ENCODE measurements at regions not wholly inside any gene's neighbourhood (a gene's known extent, or its start where the extent isn't known, plus 50 kb on each side); places are given as distances from the start of the nearest gene placed in this dataset.

DNA sequence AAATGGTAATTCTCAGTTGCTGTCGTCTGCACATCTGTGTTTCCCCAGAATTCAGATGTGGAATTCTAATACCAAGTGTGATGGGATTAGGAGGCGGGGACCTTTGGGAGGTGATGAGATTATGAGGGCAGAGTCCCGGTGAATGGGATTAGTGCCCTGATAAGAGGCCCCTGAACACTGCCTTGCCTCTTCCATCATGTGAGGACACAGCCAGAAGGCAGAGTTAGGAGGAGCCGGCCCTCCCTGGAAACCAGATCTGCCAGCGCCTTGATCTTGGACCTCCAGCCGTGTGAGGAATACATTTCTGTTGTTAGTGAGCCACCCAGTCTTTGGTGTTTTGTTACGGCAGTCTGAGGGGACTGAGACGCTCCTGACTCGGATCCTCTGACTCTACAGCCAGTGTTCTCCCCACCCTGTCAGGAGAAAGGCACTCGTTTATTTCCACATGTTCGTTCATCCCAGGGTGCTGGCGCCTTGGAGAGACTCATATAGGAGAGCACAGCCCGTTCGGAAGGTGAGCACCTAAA, 395.0 kb downstream of the ZNF516 start:
- Histone ChIP-seq H3K4me1 (no peaks in the 10 kb centered on the region), H3K9me3 (no peaks in the 10 kb centered on the region), H3K27ac (no peak overlapping the region), H3K4me3 (no peak overlapping the region), H3K36me3 (no peaks in the 10 kb centered on the region), H3K27me3 (no peaks in the 10 kb centered on the region)
- whole genome bisulfite sequencing, 2 donors, result 75 to 88% methylated on average over 11 to 14 of the region's 14 CpGs
- ATAC-seq (ENCODE audit: low FRiP score in 2 of 2) (no peak), DNase-seq (no peak)
- TF ChIP-seq, protein P1, sequence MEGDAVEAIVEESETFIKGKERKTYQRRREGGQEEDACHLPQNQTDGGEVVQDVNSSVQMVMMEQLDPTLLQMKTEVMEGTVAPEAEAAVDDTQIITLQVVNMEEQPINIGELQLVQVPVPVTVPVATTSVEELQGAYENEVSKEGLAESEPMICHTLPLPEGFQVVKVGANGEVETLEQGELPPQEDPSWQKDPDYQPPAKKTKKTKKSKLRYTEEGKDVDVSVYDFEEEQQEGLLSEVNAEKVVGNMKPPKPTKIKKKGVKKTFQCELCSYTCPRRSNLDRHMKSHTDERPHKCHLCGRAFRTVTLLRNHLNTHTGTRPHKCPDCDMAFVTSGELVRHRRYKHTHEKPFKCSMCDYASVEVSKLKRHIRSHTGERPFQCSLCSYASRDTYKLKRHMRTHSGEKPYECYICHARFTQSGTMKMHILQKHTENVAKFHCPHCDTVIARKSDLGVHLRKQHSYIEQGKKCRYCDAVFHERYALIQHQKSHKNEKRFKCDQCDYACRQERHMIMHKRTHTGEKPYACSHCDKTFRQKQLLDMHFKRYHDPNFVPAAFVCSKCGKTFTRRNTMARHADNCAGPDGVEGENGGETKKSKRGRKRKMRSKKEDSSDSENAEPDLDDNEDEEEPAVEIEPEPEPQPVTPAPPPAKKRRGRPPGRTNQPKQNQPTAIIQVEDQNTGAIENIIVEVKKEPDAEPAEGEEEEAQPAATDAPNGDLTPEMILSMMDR (IDR thresholded peaks at IDR 0.05), result no peak
- TF ChIP-seq POLR2A (IDR thresholded peaks at IDR 0.05) (no peak), POLR2AphosphoS5 (IDR thresholded peaks at IDR 0.05) (no peak), EP300 (IDR thresholded peaks at IDR 0.05) (no peak)

DNA sequence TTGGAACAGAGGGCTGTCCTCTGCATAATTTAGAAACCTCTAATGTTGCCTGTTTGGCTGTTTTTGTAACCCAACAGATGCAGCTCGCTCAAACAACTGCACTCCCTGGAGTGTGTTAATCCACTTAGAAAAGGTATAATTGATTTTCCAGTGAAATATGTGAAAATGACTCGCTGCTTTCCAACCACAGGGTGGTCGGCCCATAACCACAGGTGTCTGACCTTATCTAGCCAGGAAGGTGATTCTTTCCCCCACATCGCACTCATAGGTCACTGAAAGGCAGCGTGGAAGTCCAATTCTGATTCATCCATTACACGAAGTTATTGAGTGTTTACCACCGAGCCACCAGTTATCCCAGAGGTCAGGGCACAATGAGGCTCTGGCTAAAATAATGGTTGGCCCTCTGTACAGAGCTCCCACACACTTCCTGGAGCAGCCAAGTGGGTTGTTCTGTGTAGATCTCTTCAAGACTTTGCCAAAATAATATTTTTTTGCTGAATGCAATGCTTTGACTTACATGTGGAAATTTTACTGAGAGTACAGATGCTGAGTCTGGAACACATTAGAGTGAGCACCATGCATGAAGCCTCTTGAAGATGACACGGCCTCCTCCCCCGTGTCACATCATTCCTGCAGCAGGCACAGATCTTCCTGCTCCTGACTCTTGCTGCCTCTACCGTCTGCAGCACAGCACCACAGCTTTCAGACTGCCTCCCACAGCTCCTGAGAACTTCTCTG, 396.2 kb downstream of the ZNF516 start:
- Histone ChIP-seq H3K4me3 (no peak overlapping the region), H3K9me3 (no peaks in the 10 kb centered on the region), H3K4me1 (no peaks in the 10 kb centered on the region), H3K27ac (no peak overlapping the region), H3K27me3 (no peaks in the 10 kb centered on the region), H3K36me3 (no peaks in the 10 kb centered on the region)
- WGBS, 2 donors, result 47 to 50% methylated on average over 10 of the region's 10 CpGs
- DNase-seq, result no peak
- TF ChIP-seq EP300 (IDR thresholded peaks at IDR 0.05) (no peak), POLR2A (IDR thresholded peaks at IDR 0.05) (no peak), POLR2AphosphoS5 (IDR thresholded peaks at IDR 0.05) (no peak)
- TF ChIP-seq, protein P1 (IDR thresholded peaks at IDR 0.05), result no peak
- no peak for ATAC-seq (ENCODE audit: low FRiP score in 2 of 2)

DNA sequence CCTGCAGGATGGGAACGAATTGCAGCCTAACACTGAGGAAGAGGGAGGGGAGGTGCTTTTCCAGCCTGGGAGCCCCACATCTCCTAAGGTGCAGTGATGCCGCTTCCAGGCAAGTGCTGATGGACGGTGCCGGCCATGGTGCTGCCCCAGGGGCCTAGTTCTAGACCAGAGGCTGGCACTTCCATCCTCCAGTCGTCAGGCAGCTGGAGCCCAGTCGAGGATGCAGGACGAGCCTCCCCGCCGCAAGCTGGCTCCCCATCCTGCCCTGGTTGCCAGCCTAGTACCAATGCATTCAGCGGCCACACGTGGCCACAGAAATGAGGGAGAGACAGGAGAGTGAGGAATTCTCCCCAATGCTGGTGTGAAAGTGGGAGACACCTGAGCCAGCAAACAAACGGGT, 413.5 kb downstream of the ZNF516 start:
- DNase-seq (peak in 1 of 2 donors; percentile 58), ATAC-seq (ENCODE audit: low FRiP score in 2 of 2) (no peak)
- Histone ChIP-seq H3K27me3 (no peaks in the 10 kb centered on the region), H3K4me1 (no peaks in the 10 kb centered on the region), H3K36me3 (no peaks in the 10 kb centered on the region), H3K27ac (no peak overlapping the region), H3K4me3 (no peak overlapping the region), H3K9me3 (no peaks in the 10 kb centered on the region)
- TF ChIP-seq EP300 (IDR thresholded peaks at IDR 0.05), result no peak
- no peak for TF ChIP-seq POLR2AphosphoS5 (IDR thresholded peaks at IDR 0.05)
- TF ChIP-seq, protein P1 (IDR thresholded peaks at IDR 0.05), result no peak
- WGBS, 2 donors, result 84 to 87% methylated on average over 12 of the region's 12 CpGs

DNA sequence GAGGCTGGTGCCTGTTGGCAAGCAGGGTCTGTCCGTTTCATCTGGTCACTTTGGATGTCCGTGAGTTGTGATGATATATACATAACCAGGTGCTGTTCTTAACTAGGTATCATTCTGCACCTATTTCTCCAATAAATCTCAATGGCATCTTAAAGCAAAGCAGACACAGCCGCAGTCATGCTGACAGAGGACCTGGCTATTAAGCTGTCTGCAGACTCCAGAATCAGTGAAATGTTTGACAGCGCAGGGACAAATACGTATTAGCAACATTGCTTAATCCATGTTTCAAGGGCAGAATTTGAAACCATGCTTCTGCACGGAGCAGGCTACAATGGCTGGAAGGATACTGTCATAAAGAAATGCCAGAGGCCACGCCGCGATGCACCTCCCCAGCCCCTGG, 414.6 kb downstream of the ZNF516 start:
- no peaks in the 10 kb centered on the region for H3K36me3 ChIP-seq
- H3K4me1 ChIP-seq, result no peaks in the 10 kb centered on the region
- no peaks in the 10 kb centered on the region for H3K9me3 ChIP-seq
- peak in 1 of 2 donors; percentile 31 for DNase-seq
- ATAC-seq (ENCODE audit: low FRiP score in 2 of 2), result no peak
- WGBS, 2 donors, result 94 to 95% methylated on average over 9 of the region's 9 CpGs
- TF ChIP-seq POLR2AphosphoS5 (IDR thresholded peaks at IDR 0.05) (no peak), EP300 (IDR thresholded peaks at IDR 0.05) (no peak), POLR2A (IDR thresholded peaks at IDR 0.05) (no peak)
- TF ChIP-seq, protein P1 (IDR thresholded peaks at IDR 0.05), result no peak
- H3K4me3 ChIP-seq, result no peak overlapping the region
- no peaks in the 10 kb centered on the region for H3K27me3 ChIP-seq
- H3K27ac ChIP-seq, result no peak overlapping the region

DNA sequence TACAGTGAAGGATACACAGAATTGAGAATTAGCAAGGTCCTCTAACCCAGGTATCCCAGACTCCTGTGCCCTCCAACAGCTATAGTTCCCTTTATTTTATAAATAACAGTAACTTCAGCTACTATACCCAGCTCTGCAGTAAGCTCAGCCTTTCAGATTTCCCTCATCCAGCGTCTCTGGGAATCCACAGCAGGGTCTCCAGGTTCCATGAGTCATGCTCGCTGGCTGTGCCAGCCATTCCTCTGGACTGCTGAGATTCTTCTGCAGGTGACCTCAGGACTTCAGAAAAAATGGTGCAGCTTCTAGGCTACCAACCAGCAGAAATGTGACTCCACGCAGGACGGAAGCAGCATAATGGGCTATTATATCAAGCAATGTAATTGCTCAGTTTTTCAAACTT, 419.3 kb downstream of the ZNF516 start:
- Histone ChIP-seq H3K27ac (no peak overlapping the region), H3K27me3 (no peaks in the 10 kb centered on the region), H3K4me3 (no peak overlapping the region), H3K9me3 (no peaks in the 10 kb centered on the region), H3K4me1 (no peaks in the 10 kb centered on the region), H3K36me3 (no peaks in the 10 kb centered on the region)
- ATAC-seq (ENCODE audit: low FRiP score in 2 of 2) (no peak), DNase-seq (no peak)
- TF ChIP-seq POLR2A (IDR thresholded peaks at IDR 0.05) (no peak), POLR2AphosphoS5 (IDR thresholded peaks at IDR 0.05) (no peak), EP300 (IDR thresholded peaks at IDR 0.05) (no peak)
- TF ChIP-seq, protein P1 (IDR thresholded peaks at IDR 0.05), result no peak
- WGBS, 2 donors, result 84 to 91% methylated on average over 4 of the region's 4 CpGs
